ENCODE measurements at regions not wholly inside any gene's neighbourhood (a gene's known extent, or its start where the extent isn't known, plus 50 kb on each side); places are given as distances from the start of the nearest gene placed in this dataset.

- TF ChIP-seq EZH2 (IDR thresholded peaks at IDR 0.05; ENCODE audit: low read length, unreplicated experiment), result no peak
- no peak for TF ChIP-seq CTCF (conservative IDR thresholded peaks at IDR 0.05; ENCODE audit: low read depth, low read length)
- TF ChIP-seq EZH2phosphoT487 (IDR thresholded peaks at IDR 0.05; ENCODE audit: borderline replicate concordance, low read length), result no peak
- Histone ChIP-seq H3K79me2 (ENCODE audit: low read length) (no peaks in the 10 kb centered on the region), H3F3A (ENCODE audit: low read length, unreplicated experiment) (no peaks in the 10 kb centered on the region), H3K27ac (ENCODE audit: low read length) (no peak overlapping the region), H2AFZ (ENCODE audit: low read length) (no peak overlapping the region), H3K4me2 (ENCODE audit: low read length) (no peak overlapping the region), H3K9me3 (ENCODE audit: low read length) (no peaks in the 10 kb centered on the region), H3K36me3 (ENCODE audit: low read depth, low read length) (no peaks in the 10 kb centered on the region), H3K4me3 (ENCODE audit: low read length) (no peak overlapping the region), H3K27me3 (ENCODE audit: low read length) (no peaks in the 10 kb centered on the region), H3K9me2 (replicated peaks; ENCODE audit: low read length) (no peaks in the 10 kb centered on the region), H4K20me1 (ENCODE audit: low read length) (no peaks in the 10 kb centered on the region), H3K9ac (ENCODE audit: low read length) (no peak overlapping the region), H3K4me1 (ENCODE audit: insufficient read depth, low read length) (no peaks in the 10 kb centered on the region)
- POLR2A ChIA-PET (ENCODE audit: unreplicated experiment), result no interaction called here
- BruUV-seq (replicated peaks), result no TSS peak
- intact Hi-C loops (cut with micrococcal nuclease), result no loop called here
- DNase-seq (no peak), ATAC-seq (no peak)
- CTCF ChIA-PET, result no interaction called here
Measured at GRCh38 chr2:193907561-193907960, 1712.8 kb upstream of the TMEFF2 start.

GRCh38 chr2:193900292-193900691, 1705.6 kb upstream of the TMEFF2 start:
- POLR2A ChIA-PET (ENCODE audit: unreplicated experiment), result no interaction called here
- Histone ChIP-seq H3F3A (ENCODE audit: low read length, unreplicated experiment) (no peaks in the 10 kb centered on the region), H3K4me3 (ENCODE audit: low read length) (no peak overlapping the region), H3K4me1 (ENCODE audit: insufficient read depth, low read length) (no peaks in the 10 kb centered on the region), H3K9me3 (ENCODE audit: low read length) (no peaks in the 10 kb centered on the region), H3K9ac (ENCODE audit: low read length) (no peak overlapping the region), H3K79me2 (ENCODE audit: low read length) (no peaks in the 10 kb centered on the region), H3K4me2 (ENCODE audit: low read length) (no peak overlapping the region), H3K9me2 (replicated peaks; ENCODE audit: low read length) (no peaks in the 10 kb centered on the region), H3K27me3 (ENCODE audit: low read length) (no peaks in the 10 kb centered on the region), H4K20me1 (ENCODE audit: low read length) (no peaks in the 10 kb centered on the region), H2AFZ (ENCODE audit: low read length) (no peak overlapping the region), H3K36me3 (ENCODE audit: low read depth, low read length) (no peaks in the 10 kb centered on the region), H3K27ac (ENCODE audit: low read length) (no peak overlapping the region)
- DNase-seq (no peak), ATAC-seq (no peak)
- TF ChIP-seq CTCF (conservative IDR thresholded peaks at IDR 0.05; ENCODE audit: low read depth, low read length) (no peak), EZH2 (IDR thresholded peaks at IDR 0.05; ENCODE audit: low read length, unreplicated experiment) (no peak), EZH2phosphoT487 (IDR thresholded peaks at IDR 0.05; ENCODE audit: borderline replicate concordance, low read length) (no peak)
- CTCF ChIA-PET, result no interaction called here
- no TSS peak for BruUV-seq (replicated peaks)
- intact Hi-C loops (cut with micrococcal nuclease), result no loop called here

- no peak for DNase-seq
- no peak overlapping the region for H2AFZ ChIP-seq (ENCODE audit: low read length)
- no peak overlapping the region for H3K9ac ChIP-seq (ENCODE audit: low read length)
- ChIA-PET POLR2A (ENCODE audit: unreplicated experiment) (no interaction called here), CTCF (no interaction called here)
- ATAC-seq, result no peak
- H3K4me2 ChIP-seq (ENCODE audit: low read length), result no peak overlapping the region
- H3F3A ChIP-seq (ENCODE audit: low read length, unreplicated experiment), result no peaks in the 10 kb centered on the region
- no peaks in the 10 kb centered on the region for H3K9me3 ChIP-seq (ENCODE audit: low read length)
- intact Hi-C loops (cut with micrococcal nuclease), result no loop called here
- H3K36me3 ChIP-seq (ENCODE audit: low read depth, low read length), result no peaks in the 10 kb centered on the region
- H3K9me2 ChIP-seq (replicated peaks; ENCODE audit: low read length), result no peaks in the 10 kb centered on the region
- H3K79me2 ChIP-seq (ENCODE audit: low read length), result no peaks in the 10 kb centered on the region
- TF ChIP-seq CTCF (conservative IDR thresholded peaks at IDR 0.05; ENCODE audit: low read depth, low read length) (no peak), EZH2 (IDR thresholded peaks at IDR 0.05; ENCODE audit: low read length, unreplicated experiment) (no peak), EZH2phosphoT487 (IDR thresholded peaks at IDR 0.05; ENCODE audit: borderline replicate concordance, low read length) (no peak)
- no peaks in the 10 kb centered on the region for H4K20me1 ChIP-seq (ENCODE audit: low read length)
- no peak overlapping the region for H3K4me3 ChIP-seq (ENCODE audit: low read length)
- no peaks in the 10 kb centered on the region for H3K27me3 ChIP-seq (ENCODE audit: low read length)
- H3K4me1 ChIP-seq (ENCODE audit: insufficient read depth, low read length), result no peaks in the 10 kb centered on the region
- no peak overlapping the region for H3K27ac ChIP-seq (ENCODE audit: low read length)
- no TSS peak for BruUV-seq (replicated peaks)
Measured at GRCh38 chr2:193895226-193895625, 1700.5 kb upstream of the TMEFF2 start.
